NT2/D1 (cell line): ENCODE measurements at regions not wholly inside any gene's neighbourhood (a gene's known extent, or its start where the extent isn't known, plus 50 kb on each side); places are given as distances from the start of the nearest gene placed in this dataset.

Experiments
- DNase-seq: peaks from one replicate; pipeline ENCODE4 v3.0.0-alpha.2; 2011; ENCODE audit warnings: low read depth, low spot score
- H3K27me3 ChIP-seq: 2 replicates; pipeline ENCODE4 v1.6.0; 2011; ENCODE audit warnings: mild to moderate bottlenecking; ENCODE audit not compliant: insufficient read length, insufficient read depth
- H3K36me3 ChIP-seq: 2 replicates; pipeline ENCODE4 v1.6.1; 2011; ENCODE audit warnings: mild to moderate bottlenecking, low read length, mixed read lengths; ENCODE audit not compliant: insufficient read depth, insufficient read length
- H3K4me1 ChIP-seq: 2 replicates; pipeline ENCODE4 v1.5.1; 2011; ENCODE audit not compliant: insufficient read depth, insufficient read length
- H3K4me3 ChIP-seq: 2 replicates; pipeline ENCODE4 v1.5.1; 2011; ENCODE audit warnings: low read depth; ENCODE audit not compliant: insufficient read length
- H3K9ac ChIP-seq: 2 replicates; pipeline ENCODE4 v1.6.0; 2011; ENCODE audit warnings: low read depth; ENCODE audit not compliant: insufficient read length
- H3K9me3 ChIP-seq: 2 replicates; pipeline ENCODE4 v1.5.1; 2011; ENCODE audit warnings: mild to moderate bottlenecking, low read length; ENCODE audit not compliant: insufficient read depth
- SUZ12 ChIP-seq: IDR thresholded peaks from 2 replicates; pipeline ENCODE4 v1.6.1; 2011; ENCODE audit not compliant: insufficient read length, insufficient read depth; ENCODE audit errors: extremely low read depth
- YY1 ChIP-seq: IDR thresholded peaks from 2 replicates; pipeline ENCODE4 v1.6.1; 2011; ENCODE audit not compliant: insufficient read length, insufficient read depth
- ZNF274 ChIP-seq: IDR thresholded peaks from 2 replicates; pipeline ENCODE4 v1.6.1; 2011; ENCODE audit warnings: mild to moderate bottlenecking, low read depth, low read length

DNA sequence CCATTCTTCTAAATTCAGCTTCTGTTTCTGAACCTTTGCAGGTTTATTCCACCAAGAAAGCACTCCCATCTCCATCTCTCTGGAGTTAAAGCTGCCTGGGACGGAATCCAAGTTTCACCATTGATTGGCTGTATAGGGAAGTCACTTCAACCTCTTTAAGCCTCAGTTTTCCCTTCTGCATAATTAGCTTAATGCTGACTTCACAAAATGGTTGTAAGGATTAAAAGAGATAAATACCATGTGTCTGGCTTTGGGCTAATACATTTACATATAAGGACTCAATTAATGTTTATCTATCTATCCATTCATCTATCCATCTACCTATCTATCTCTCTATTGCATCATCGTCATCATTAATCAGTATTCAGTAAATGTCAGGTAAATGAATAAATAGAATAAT lies 629.6 kb upstream of the MGMT start:
- H3K27me3 ChIP-seq = no peaks in the 10 kb centered on the region
- H3K36me3 ChIP-seq = no peaks in the 10 kb centered on the region
- no peaks in the 10 kb centered on the region for H3K9me3 ChIP-seq
- no peaks in the 10 kb centered on the region for H3K4me1 ChIP-seq
- DNase-seq = no peak
- H3K9ac ChIP-seq = no peak overlapping the region
- no peak for TF ChIP-seq YY1
- TF ChIP-seq ZNF274 = no peak
- no peak for TF ChIP-seq SUZ12
- H3K4me3 ChIP-seq = no peak overlapping the region

DNA sequence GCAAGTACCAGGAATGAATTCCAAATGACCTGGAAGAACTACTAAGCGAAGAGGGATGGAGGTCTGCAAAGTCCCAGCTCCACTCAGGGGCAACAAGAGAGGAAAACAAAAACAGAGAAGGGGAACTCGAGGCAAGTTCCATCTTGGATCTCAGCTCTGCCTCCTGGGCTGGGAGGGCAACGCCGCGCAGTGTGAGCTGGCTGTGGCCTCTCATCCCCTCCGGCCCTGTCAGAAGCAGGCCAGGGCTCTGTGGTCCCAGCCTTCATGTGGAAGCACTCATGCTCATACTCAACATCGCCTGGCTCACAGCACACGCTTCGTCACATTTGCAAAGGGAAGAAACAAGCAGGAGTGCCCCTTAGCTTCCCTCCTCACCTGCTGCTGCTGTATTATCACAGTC lies 627.9 kb upstream of the MGMT start:
- no peak overlapping the region for H3K9ac ChIP-seq
- no peaks in the 10 kb centered on the region for H3K27me3 ChIP-seq
- H3K9me3 ChIP-seq = no peaks in the 10 kb centered on the region
- H3K4me3 ChIP-seq = no peak overlapping the region
- no peak for DNase-seq
- no peaks in the 10 kb centered on the region for H3K4me1 ChIP-seq
- H3K36me3 ChIP-seq = no peaks in the 10 kb centered on the region
- TF ChIP-seq YY1 (no peak), ZNF274 (no peak), SUZ12 (no peak)

DNA sequence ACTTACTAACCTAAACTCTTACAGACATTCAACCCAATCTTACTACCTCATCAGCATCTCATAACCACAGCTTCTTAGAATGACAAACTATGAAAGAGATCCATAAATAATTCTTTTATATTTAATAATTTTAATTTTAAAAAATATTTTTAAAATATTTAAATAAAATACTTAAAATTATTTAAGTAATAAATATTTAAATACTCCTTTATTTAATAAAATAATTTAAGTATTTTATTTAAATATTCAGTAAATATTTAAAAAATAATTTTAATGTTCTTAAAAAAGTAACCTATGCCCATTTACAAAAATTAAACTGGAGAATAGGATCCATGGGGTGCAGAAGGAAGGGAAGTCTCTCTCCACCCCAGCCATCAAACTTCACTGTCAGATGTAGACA lies 627.3 kb upstream of the MGMT start:
- no peaks in the 10 kb centered on the region for H3K27me3 ChIP-seq

DNA sequence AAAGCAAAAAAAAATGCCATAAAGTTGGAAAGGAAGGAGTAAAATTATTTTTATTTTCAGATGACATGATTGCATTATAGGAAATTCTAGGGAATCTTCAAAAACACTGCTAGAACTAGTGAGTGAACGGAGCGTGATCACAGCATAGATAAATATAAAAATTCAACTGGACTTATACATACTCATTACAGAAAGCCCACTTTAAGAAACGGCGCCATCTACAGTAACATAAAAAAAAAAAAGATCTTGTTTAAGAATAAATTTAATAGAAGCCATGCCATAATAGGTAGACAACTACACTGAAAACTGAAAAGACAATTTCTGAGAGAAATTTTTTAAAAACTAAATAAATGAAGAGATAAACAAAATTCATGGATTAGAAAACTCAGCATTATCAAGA lies 623.1 kb upstream of the MGMT start:
- H3K4me1 ChIP-seq = no peaks in the 10 kb centered on the region
- H3K36me3 ChIP-seq = no peaks in the 10 kb centered on the region
- H3K9ac ChIP-seq = no peak overlapping the region
- no peak for DNase-seq
- H3K9me3 ChIP-seq = no peaks in the 10 kb centered on the region
- TF ChIP-seq SUZ12 (no peak), YY1 (no peak), ZNF274 (no peak)
- H3K4me3 ChIP-seq = no peak overlapping the region
- no peaks in the 10 kb centered on the region for H3K27me3 ChIP-seq

More for the DNA sequence above, 627.3 kb upstream of the MGMT start:
- Histone ChIP-seq H3K9ac (no peak overlapping the region), H3K4me1 (no peaks in the 10 kb centered on the region), H3K9me3 (no peaks in the 10 kb centered on the region), H3K36me3 (no peaks in the 10 kb centered on the region), H3K4me3 (no peak overlapping the region)
- no peak for TF ChIP-seq SUZ12
- TF ChIP-seq ZNF274 = no peak
- TF ChIP-seq YY1 = no peak
- no peak for DNase-seq

DNA sequence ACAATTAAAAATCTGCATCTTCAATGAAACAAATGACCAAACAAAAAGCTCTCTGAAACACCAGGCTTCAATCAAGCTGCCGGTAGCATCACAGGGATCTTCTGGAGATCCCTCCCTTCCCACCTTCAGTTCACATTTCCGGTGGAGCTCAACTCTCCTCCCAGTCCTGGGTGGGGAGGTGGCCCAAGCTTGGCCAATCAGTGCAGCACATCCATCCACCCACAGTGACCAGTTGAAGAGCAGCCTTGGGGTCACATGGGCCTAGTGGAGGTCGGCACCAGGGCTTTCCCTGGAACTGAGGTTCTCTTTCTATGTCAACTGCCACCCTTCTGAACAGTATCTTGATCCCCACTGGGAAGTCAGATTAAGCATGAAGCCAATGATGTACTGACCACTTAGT lies 620.1 kb upstream of the MGMT start:
- Histone ChIP-seq H3K9ac (no peak overlapping the region), H3K27me3 (no peaks in the 10 kb centered on the region), H3K9me3 (no peaks in the 10 kb centered on the region), H3K36me3 (no peaks in the 10 kb centered on the region), H3K4me3 (no peak overlapping the region), H3K4me1 (no peaks in the 10 kb centered on the region)
- no peak for DNase-seq
- TF ChIP-seq ZNF274 = no peak
- no peak for TF ChIP-seq SUZ12

DNA sequence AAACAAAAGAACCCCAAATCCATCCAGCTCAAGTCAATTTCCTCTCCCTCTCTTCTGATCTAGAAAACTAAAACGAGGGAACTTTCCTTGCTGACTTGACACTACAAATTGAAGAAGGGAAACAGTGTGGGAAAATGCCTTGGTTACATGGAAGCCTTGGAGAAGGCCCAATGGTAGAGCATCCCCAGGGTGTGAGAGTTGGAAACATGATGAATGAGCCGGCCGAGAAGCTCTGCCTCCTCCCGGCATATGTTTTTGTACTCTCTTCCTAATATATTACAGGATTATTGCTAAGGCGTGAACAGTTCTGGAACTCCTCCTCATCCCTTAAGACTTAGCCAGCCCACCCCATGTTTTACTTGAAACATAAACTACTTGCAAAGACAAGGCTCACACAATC lies 618.2 kb upstream of the MGMT start:
- Histone ChIP-seq H3K4me1 (no peaks in the 10 kb centered on the region), H3K9me3 (no peaks in the 10 kb centered on the region), H3K4me3 (no peak overlapping the region), H3K27me3 (no peaks in the 10 kb centered on the region), H3K9ac (no peak overlapping the region), H3K36me3 (no peaks in the 10 kb centered on the region)
- TF ChIP-seq SUZ12 = no peak
- no peak for TF ChIP-seq YY1
- no peak for TF ChIP-seq ZNF274
- DNase-seq = no peak

DNA sequence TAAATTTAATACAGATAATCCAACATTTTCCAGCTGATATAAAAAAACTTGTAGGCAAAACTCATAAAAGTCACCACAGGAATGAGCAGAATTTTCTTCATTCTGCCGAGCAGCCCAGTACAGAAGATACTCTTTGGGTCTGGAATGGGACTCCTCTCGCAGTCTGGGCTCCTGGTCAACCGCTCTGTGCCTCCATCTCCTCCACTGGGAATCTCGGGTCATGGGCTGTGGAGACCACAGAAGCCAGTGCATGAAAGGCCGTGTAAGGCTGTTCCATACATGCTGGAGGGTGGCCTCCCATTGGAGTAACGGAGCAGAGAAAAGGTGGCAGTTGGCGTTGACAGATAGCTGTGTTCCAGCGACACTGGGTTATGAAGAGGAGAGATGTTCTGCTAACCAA lies 616.4 kb upstream of the MGMT start:
- no peak overlapping the region for H3K4me3 ChIP-seq
- H3K9me3 ChIP-seq = no peaks in the 10 kb centered on the region
- H3K36me3 ChIP-seq = no peaks in the 10 kb centered on the region
- TF ChIP-seq YY1 (no peak), SUZ12 (no peak), ZNF274 (no peak)
- DNase-seq = no peak
- no peaks in the 10 kb centered on the region for H3K4me1 ChIP-seq
- H3K27me3 ChIP-seq = no peaks in the 10 kb centered on the region
- H3K9ac ChIP-seq = no peak overlapping the region

DNA sequence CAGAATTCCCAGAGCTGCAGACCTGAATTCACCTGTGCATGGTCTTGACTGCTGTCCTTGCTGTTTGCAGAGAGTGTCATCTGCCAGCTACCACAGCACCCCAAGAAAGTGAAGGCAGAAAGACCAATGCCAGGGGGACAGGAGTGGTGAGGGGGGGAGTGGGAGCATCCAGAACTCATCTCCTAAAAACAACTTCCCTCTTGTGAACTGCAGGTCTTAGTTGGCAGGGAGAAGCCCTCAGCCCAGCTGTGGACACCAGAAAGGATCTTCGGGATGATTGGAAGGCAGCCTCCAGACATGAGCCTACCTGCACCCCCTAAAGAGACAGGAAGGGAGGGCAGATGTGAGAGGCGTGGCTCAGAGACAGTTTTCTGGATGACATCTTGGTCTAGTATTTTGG lies 615.8 kb upstream of the MGMT start:
- H3K27me3 ChIP-seq = no peaks in the 10 kb centered on the region
- H3K36me3 ChIP-seq = no peaks in the 10 kb centered on the region
- no peak overlapping the region for H3K4me3 ChIP-seq
- H3K9ac ChIP-seq = no peak overlapping the region
- DNase-seq = no peak
- TF ChIP-seq YY1 (no peak), SUZ12 (no peak), ZNF274 (no peak)
- H3K9me3 ChIP-seq = no peaks in the 10 kb centered on the region; the same call in 1 of the 2 replicates
- no peaks in the 10 kb centered on the region for H3K4me1 ChIP-seq
